HG03439 (cell line): ENCODE measurements at regions not wholly inside any gene's neighbourhood (a gene's known extent, or its start where the extent isn't known, plus 50 kb on each side); places are given as distances from the start of the nearest gene placed in this dataset.

Experiments used
- ATAC-seq: cut with Tn5 transposase; IDR thresholded peaks from one replicate; pipeline ENCODE4 v1.9.1; 2021; ENCODE audit warnings: mild to moderate bottlenecking, moderate library complexity; ENCODE audit not compliant: unreplicated experiment

GRCh38 chr6:156725712-156726111 lies 51.5 kb upstream of the ARID1B start:
- no peak for ATAC-seq

- peak; percentile 36 for ATAC-seq
These were observed 56.2 kb upstream of the ARID1B start for GRCh38 chr6:156720691-156721685.

GRCh38 chr6:156719720-156720563 lies 57.2 kb upstream of the ARID1B start:
- peak; percentile 79 for ATAC-seq

- no peak for ATAC-seq
These were observed 57.8 kb upstream of the ARID1B start for GRCh38 chr6:156719395-156719719.

GRCh38 chr6:156718647-156719394 lies 58.4 kb upstream of the ARID1B start:
- no peak for ATAC-seq

GRCh38 chr6:156717542-156717941 lies 59.6 kb upstream of the ARID1B start:
- no peak for ATAC-seq

GRCh38 chr6:156715839-156716238 lies 61.3 kb upstream of the ARID1B start:
- ATAC-seq: no peak

GRCh38 chr6:156713548-156713947 lies 63.6 kb upstream of the ARID1B start:
- no peak for ATAC-seq

- no peak for ATAC-seq
These were observed 66.7 kb upstream of the ARID1B start for GRCh38 chr6:156710479-156710878.

GRCh38 chr6:156707818-156708217 lies 69.4 kb upstream of the ARID1B start:
- ATAC-seq: no peak

GRCh38 chr6:156703719-156704118 lies 73.5 kb upstream of the ARID1B start:
- no peak for ATAC-seq

- no peak for ATAC-seq
These were observed 75.2 kb upstream of the ARID1B start for GRCh38 chr6:156701966-156702365.

- no peak for ATAC-seq
These were observed 76.6 kb upstream of the ARID1B start for GRCh38 chr6:156700440-156701057.

GRCh38 chr6:156699935-156700334 lies 77.2 kb upstream of the ARID1B start:
- ATAC-seq: no peak

- no peak for ATAC-seq
These were observed 78.2 kb upstream of the ARID1B start for GRCh38 chr6:156699017-156699421.

GRCh38 chr6:156698239-156699016 lies 78.8 kb upstream of the ARID1B start:
- ATAC-seq: peak; percentile 86

GRCh38 chr6:156697225-156697830 lies 79.8 kb upstream of the ARID1B start:
- ATAC-seq: peak; percentile 42

GRCh38 chr6:156695742-156696141 lies 81.4 kb upstream of the ARID1B start:
- no peak for ATAC-seq

- ATAC-seq: no peak
These were observed 82.5 kb upstream of the ARID1B start for GRCh38 chr6:156694679-156695078.
